GM18502 (cell line): ENCODE measurements at regions not wholly inside any gene's neighbourhood (a gene's known extent, or its start where the extent isn't known, plus 50 kb on each side); places are given as distances from the start of the nearest gene placed in this dataset.
A peak's percentile ranks its signal among the peaks of the same experiment; 100 is the strongest.
"Not testable (repeated sequence)": the region's sequence is repeated elsewhere in the genome, so short reads cannot be mapped to it uniquely, and the experiment has no call there.

Source experiments
- ATAC-seq: cut with Tn5 transposase; IDR thresholded peaks from one replicate; pipeline ENCODE4 v1.9.1; 2021; ENCODE audit warnings: mild to moderate bottlenecking; ENCODE audit not compliant: unreplicated experiment, poor library complexity

- ATAC-seq: no peak
Measured at GRCh38 chr17:64786337-64786736, 124.2 kb upstream of the SMURF2 start.

GRCh38 chr17:64785011-64785421 lies 122.9 kb upstream of the SMURF2 start:
- no peak for ATAC-seq

- ATAC-seq: no peak
Measured at GRCh38 chr17:64784353-64785010, 122.4 kb upstream of the SMURF2 start.

- no peak for ATAC-seq
Measured at GRCh38 chr17:64783556-64784352, 121.6 kb upstream of the SMURF2 start.

GRCh38 chr17:64783031-64783461 lies 120.9 kb upstream of the SMURF2 start:
- no peak for ATAC-seq

- no peak for ATAC-seq
Measured at GRCh38 chr17:64781810-64782555, 119.9 kb upstream of the SMURF2 start.

- ATAC-seq: no peak
Measured at GRCh38 chr17:64781014-64781756, 119.1 kb upstream of the SMURF2 start.

GRCh38 chr17:64780096-64781013 lies 118.2 kb upstream of the SMURF2 start:
- no peak for ATAC-seq

- no peak for ATAC-seq
Measured at GRCh38 chr17:64779376-64780095, 117.4 kb upstream of the SMURF2 start.

GRCh38 chr17:64779098-64779375 lies 116.9 kb upstream of the SMURF2 start:
- not testable (repeated sequence) for ATAC-seq

GRCh38 chr17:64778240-64779097 lies 116.4 kb upstream of the SMURF2 start:
- no peak for ATAC-seq

GRCh38 chr17:64777415-64778239 lies 115.5 kb upstream of the SMURF2 start:
- ATAC-seq: no peak

GRCh38 chr17:64776720-64777414 lies 114.8 kb upstream of the SMURF2 start:
- ATAC-seq: peak; percentile 64

GRCh38 chr17:64775701-64776570 lies 113.8 kb upstream of the SMURF2 start:
- no peak for ATAC-seq

- ATAC-seq: no peak
Measured at GRCh38 chr17:64774888-64775540, 112.9 kb upstream of the SMURF2 start.
